GM20000 (cell line): ENCODE measurements at regions not wholly inside any gene's neighbourhood (a gene's known extent, or its start where the extent isn't known, plus 50 kb on each side); places are given as distances from the start of the nearest gene placed in this dataset.

Source experiments
- DNase-seq: peaks from one replicate; pipeline ENCODE4 v3.0.0; 2012; ENCODE audit warnings: low spot score
- TF ChIP-seq, protein P1 (sequence below): IDR thresholded peaks from 2 replicates; pipeline ENCODE4 v1.5.1; 2012; ENCODE audit warnings: mild to moderate bottlenecking, control low read depth; ENCODE audit errors: extremely low read depth, missing control alignments

DNA sequence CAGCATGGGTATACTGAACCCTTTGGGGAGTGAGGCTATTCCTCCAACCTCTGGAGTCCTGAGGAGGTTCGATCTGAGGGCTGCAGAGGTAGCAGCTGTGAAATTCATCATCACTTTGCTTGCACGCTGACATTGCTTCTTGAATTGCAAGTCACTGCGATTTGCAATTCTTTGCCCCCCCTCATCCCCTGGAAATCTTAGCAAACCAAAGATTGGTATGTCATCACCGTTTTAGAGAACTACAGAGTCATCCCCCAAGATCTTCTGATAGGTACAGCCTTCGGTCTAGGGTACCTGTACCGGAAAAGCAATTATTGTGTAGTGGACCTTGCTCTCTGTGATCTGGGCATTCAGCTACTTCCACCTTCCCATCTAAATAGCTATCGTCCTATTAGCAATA, 192.6 kb downstream of the KLF6 start:
- TF ChIP-seq, protein P1, sequence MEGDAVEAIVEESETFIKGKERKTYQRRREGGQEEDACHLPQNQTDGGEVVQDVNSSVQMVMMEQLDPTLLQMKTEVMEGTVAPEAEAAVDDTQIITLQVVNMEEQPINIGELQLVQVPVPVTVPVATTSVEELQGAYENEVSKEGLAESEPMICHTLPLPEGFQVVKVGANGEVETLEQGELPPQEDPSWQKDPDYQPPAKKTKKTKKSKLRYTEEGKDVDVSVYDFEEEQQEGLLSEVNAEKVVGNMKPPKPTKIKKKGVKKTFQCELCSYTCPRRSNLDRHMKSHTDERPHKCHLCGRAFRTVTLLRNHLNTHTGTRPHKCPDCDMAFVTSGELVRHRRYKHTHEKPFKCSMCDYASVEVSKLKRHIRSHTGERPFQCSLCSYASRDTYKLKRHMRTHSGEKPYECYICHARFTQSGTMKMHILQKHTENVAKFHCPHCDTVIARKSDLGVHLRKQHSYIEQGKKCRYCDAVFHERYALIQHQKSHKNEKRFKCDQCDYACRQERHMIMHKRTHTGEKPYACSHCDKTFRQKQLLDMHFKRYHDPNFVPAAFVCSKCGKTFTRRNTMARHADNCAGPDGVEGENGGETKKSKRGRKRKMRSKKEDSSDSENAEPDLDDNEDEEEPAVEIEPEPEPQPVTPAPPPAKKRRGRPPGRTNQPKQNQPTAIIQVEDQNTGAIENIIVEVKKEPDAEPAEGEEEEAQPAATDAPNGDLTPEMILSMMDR: no peak
- DNase-seq: no peak

DNA sequence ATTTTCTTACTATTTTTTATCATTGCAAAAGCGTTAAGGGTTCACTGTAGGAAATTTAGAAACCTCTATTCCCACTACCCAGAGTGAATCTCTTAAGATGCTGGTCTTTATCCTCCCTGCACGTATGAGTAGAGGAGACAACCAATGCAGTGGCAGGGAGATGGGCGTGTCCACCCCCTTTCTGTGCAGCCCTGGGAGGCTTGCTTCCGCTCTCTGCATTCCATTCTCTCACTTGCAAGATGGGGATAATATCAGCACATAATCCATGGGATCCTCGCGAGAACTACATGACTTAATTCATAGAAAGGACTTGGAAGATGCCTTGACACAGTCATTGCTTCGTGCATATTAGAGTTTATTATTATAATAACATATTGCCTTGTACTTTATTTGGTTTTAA, 196.2 kb downstream of the KLF6 start:
- TF ChIP-seq, protein P1: no peak
- no peak for DNase-seq

DNA sequence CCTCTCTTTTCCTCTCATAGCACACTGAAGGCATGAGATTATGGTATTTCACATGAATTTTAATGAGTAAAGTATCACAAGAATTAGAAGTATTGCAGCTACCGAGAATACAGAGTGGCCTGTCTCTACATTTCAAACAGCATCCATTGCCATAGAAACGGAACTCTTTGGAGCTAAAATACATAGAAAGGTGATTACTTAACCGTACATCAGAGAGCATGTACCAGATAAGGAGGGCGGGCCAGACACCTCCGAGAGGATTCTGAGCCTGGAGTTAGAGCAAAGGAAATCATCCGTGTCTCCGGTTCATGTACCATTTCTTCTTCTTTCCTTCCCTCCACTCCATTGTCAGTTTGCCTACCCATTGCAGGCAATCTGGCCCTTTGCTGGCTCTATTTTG, 196.7 kb downstream of the KLF6 start:
- DNase-seq: no peak
- TF ChIP-seq, protein P1: no peak

DNA sequence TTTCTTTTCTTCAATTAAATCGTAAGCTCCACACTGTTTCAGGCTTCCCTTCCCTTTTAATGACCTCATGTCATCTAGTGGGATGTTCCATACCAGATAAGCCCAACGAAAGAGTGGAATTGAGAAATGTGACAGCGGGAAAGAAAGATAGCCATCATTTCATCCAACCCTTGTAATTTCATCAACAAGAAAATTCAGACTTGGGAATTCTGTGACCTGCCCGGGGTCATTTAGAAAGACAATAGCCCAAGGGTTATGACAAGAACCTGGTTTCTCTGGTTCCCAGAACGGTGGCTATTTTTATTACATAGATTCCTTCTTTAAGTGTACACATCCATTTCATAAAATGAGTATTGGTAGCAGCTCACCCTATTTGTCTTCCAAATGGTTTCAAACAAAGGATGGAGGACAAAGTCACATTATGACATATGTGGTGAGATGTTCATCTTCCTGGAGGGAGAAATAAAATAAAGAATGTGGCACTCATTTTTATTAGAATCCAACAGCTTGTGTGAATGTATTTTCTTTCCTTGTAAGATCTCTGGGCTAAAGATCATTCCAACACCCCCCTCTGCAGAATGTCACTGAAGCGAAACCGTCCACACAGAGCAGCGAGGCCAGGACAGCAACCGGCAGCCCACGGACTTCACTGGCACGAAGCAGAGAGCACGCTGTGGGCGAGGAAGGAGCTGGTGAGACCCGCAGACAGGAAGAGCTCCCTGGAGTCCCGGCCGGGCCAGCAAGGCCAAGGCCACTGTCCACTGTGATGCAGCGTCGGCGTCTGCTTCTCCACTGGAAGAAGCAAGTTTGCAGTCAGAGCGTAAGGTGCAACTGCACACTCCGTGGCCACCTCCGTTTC, 199.9 kb downstream of the KLF6 start:
- DNase-seq: no peak
- TF ChIP-seq, protein P1: no peak

DNA sequence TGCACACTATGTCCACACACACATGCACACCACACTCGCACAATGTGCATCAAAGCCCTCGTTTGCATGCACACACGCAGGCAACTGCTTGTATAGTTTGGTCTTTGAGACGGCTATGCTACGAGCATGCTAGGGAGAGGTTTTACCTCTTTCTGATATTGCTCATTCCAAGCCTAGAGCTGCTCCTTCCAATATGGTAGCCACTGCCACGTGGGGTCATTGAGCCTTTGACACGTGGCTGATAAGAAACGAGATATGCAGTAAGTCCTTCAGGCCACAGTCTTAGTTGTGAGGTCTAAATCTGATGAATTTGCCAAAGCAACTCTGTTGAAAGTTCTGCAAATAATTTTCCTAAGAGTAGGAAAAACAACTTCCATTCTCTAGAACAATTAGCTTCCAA, 204.4 kb downstream of the KLF6 start:
- no peak for DNase-seq
- TF ChIP-seq, protein P1: no peak

DNA sequence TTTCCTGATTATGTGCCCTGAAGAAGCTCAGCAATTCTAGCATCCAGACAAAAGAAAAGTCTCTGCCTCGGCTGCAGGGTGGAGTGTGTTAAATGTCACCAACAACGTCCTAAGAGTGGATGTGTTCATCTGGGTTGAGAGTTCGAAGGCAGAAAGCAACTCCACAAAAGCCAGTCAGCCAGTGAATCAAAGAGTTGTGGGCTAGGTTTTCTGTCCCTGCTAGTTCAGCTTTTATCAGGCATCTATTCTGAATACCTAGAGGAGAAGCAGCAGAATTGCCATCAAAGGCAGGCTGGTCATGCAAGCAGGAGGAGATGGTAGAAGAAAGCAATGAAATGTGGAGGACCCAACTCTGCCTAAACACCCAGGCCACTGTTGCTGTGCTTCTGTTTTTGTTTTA, 205.2 kb downstream of the KLF6 start:
- TF ChIP-seq, protein P1: no peak
- DNase-seq: no peak

DNA sequence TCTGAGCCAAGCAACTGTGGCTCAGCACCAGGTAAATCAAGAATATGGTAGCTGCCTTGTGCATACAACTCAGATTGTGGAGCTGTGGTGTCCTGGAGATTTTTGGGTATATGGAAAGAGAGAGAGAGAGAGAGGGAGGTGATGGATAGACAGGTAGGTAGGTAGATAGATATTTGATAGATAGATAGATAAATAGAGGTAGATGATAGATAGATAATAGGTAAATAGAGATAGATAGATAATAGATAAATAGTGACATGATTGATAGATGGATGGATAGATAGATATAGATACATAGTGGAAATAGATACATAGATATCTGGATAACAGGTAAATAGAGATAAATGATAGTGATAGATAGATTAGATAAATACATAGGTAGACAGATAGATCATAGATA, 206.3 kb downstream of the KLF6 start:
- TF ChIP-seq, protein P1: no peak
- DNase-seq: no peak
